Activated naive CD4-positive, alpha-beta T cell treated with anti-CD3 and anti-CD28 coated beads, Interleukin-2, amount 50 U/mL, for 24 hours (primary cell): ENCODE measurements at regions not wholly inside any gene's neighbourhood (a gene's known extent, or its start where the extent isn't known, plus 50 kb on each side); places are given as distances from the start of the nearest gene placed in this dataset.

Experiments
- H3K27ac Mint-ChIP-seq: one replicate; pipeline ENCODE4 v1.8.0; 2021; ENCODE audit warnings: mild to moderate bottlenecking, mixed read lengths
- H3K27me3 Mint-ChIP-seq: one replicate; pipeline ENCODE4 v1.8.0; 2021; ENCODE audit warnings: mixed read lengths
- H3K36me3 Mint-ChIP-seq: one replicate; pipeline ENCODE4 v1.8.0; 2021; ENCODE audit warnings: mixed read lengths
- H3K4me1 Mint-ChIP-seq: one replicate; pipeline ENCODE4 v1.8.0; 2021; ENCODE audit warnings: mixed read lengths
- H3K4me3 Mint-ChIP-seq: one replicate; pipeline ENCODE4 v1.8.0; 2021; ENCODE audit warnings: mild to moderate bottlenecking, mixed read lengths
- H3K9me3 Mint-ChIP-seq: one replicate; pipeline ENCODE4 v1.8.0; 2021; ENCODE audit warnings: mixed read lengths

DNA sequence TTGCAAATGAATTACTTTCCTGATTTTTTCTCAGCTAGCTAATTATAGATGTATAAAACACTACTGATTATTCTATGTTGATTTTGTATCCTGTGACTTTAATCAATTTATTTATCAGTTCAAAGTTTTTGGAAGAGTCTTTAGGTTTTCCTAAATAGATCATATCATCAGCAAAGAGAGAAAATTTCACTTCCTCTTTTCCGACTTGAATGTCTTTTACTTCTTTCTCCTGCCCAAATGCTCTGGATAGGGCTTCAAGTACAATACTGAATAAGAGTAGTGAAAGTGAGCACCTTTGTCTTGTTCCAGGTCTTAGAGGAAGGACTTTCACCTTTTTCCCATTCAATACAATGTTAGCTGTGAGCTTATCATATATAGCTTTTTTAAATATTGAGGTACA lies 417.9 kb downstream of the PDGFC start:
- no peaks in the 10 kb centered on the region for H3K27me3 Mint-ChIP-seq

GRCh38 chr4:156547891-156548290 lies 423.7 kb downstream of the PDGFC start:
- Mint-ChIP-seq H3K4me3 (no peak overlapping the region), H3K36me3 (no peaks in the 10 kb centered on the region), H3K4me1 (no peaks in the 10 kb centered on the region), H3K27me3 (no peaks in the 10 kb centered on the region), H3K27ac (no peak overlapping the region), H3K9me3 (no peaks in the 10 kb centered on the region)

More for the DNA sequence above, 417.9 kb downstream of the PDGFC start:
- no peaks in the 10 kb centered on the region for H3K36me3 Mint-ChIP-seq
- H3K9me3 Mint-ChIP-seq: peaks cover 5% of the 10 kb centered on the region
- no peaks in the 10 kb centered on the region for H3K4me1 Mint-ChIP-seq
- no peak overlapping the region for H3K4me3 Mint-ChIP-seq
- H3K27ac Mint-ChIP-seq: no peak overlapping the region

- H3K4me1 Mint-ChIP-seq: no peaks in the 10 kb centered on the region
- H3K27ac Mint-ChIP-seq: no peak overlapping the region
- no peaks in the 10 kb centered on the region for H3K36me3 Mint-ChIP-seq
- H3K4me3 Mint-ChIP-seq: no peak overlapping the region
- no peaks in the 10 kb centered on the region for H3K9me3 Mint-ChIP-seq
- H3K27me3 Mint-ChIP-seq: no peaks in the 10 kb centered on the region
Measured at GRCh38 chr4:156547439-156547838, 424.2 kb downstream of the PDGFC start.

DNA sequence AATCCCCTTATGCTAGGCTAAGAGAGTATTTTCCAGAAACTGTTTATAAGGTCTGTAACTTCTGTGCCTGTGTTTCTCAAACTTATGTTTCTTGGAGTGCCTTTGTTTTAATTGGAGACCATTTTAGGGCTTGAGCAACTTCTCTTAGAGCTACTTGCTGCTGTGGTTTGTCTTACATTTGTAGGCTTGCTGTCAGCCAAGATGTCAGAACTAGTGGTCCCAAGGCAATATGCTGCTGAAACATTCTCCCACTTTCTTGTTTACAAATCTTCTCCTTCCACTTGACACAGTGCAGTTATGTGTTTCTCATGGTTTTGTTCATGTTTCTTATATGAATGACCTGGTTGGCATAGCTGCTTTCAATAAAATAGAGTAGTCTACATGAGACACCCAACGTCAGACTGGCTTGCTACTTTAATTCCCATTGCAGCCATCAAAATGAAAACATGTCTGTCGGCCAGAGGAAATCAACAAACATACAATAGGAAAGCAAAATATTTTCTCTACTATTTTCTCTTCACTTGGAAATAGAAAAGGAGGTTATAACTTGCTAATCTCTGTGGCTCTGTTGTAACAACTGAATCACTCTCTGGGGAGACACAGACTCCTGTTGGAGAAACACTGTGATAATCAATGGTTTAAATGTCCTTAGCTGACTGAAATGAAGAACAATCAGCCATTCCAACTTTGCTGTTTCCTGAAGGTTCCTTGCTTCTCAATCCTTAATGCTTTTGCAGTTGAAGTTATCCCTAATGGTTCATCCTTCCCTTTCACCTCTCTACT lies 426.4 kb downstream of the PDGFC start:
- Mint-ChIP-seq H3K27me3 (no peaks in the 10 kb centered on the region), H3K4me1 (no peaks in the 10 kb centered on the region), H3K4me3 (no peak overlapping the region), H3K36me3 (no peaks in the 10 kb centered on the region), H3K27ac (no peak overlapping the region), H3K9me3 (no peaks in the 10 kb centered on the region)

DNA sequence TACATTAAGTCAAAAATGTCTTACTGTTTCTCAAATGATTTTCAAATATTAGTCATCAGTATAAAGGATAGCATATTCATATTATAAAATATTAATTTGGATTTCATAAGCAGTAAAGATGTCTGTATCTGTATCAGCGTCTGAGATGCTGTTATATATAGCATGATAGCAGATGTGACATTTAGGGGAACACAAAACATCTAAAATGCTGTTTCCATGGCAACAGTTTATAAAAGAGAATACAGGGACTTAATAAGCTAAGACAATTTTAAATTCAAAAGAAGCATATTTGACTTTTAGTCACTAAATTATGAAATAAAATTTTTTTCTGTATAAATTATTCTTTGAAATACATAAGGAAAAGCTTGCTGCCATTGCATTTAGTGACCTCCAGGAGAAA lies 432.2 kb downstream of the PDGFC start:
- Mint-ChIP-seq H3K36me3 (no peaks in the 10 kb centered on the region), H3K9me3 (no peaks in the 10 kb centered on the region), H3K4me1 (no peaks in the 10 kb centered on the region), H3K27ac (no peak overlapping the region), H3K27me3 (no peaks in the 10 kb centered on the region), H3K4me3 (no peak overlapping the region)

- Mint-ChIP-seq H3K27me3 (no peaks in the 10 kb centered on the region), H3K4me1 (no peaks in the 10 kb centered on the region), H3K4me3 (no peak overlapping the region), H3K36me3 (no peaks in the 10 kb centered on the region), H3K27ac (no peak overlapping the region), H3K9me3 (no peaks in the 10 kb centered on the region)
Measured at GRCh38 chr4:156538651-156539257, 432.8 kb downstream of the PDGFC start.

DNA sequence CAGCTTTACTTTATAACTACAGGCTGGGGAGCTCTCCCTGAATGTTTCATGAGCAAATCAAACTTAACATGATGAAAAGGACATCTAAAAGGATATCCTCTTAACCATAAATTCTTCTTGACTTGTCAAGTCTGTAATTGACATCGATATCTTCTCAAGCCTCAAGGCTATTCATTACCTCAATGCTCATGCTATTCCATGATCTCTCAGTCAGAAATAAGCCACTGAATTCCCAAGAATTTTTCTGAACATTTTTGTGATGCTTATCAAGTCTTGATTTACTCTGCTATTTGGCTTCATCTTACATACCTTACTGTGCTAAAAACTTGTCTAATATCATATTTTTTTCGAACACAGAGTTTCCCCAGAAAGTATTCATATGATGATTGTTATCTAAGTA lies 433.4 kb downstream of the PDGFC start:
- H3K4me3 Mint-ChIP-seq: no peak overlapping the region
- H3K36me3 Mint-ChIP-seq: no peaks in the 10 kb centered on the region
- no peaks in the 10 kb centered on the region for H3K27me3 Mint-ChIP-seq
- H3K27ac Mint-ChIP-seq: no peak overlapping the region
- no peaks in the 10 kb centered on the region for H3K9me3 Mint-ChIP-seq
- H3K4me1 Mint-ChIP-seq: no peaks in the 10 kb centered on the region

- H3K27ac Mint-ChIP-seq: no peak overlapping the region
- H3K36me3 Mint-ChIP-seq: no peaks in the 10 kb centered on the region
- H3K27me3 Mint-ChIP-seq: no peaks in the 10 kb centered on the region
- no peaks in the 10 kb centered on the region for H3K4me1 Mint-ChIP-seq
- H3K9me3 Mint-ChIP-seq: no peaks in the 10 kb centered on the region
- H3K4me3 Mint-ChIP-seq: no peak overlapping the region
Measured at GRCh38 chr4:156537286-156537685, 434.3 kb downstream of the PDGFC start.

- peaks cover 4% of the 10 kb centered on the region for H3K9me3 Mint-ChIP-seq
- no peaks in the 10 kb centered on the region for H3K27me3 Mint-ChIP-seq
- H3K27ac Mint-ChIP-seq: no peak overlapping the region
- H3K4me3 Mint-ChIP-seq: no peak overlapping the region
- no peaks in the 10 kb centered on the region for H3K4me1 Mint-ChIP-seq
- H3K36me3 Mint-ChIP-seq: no peaks in the 10 kb centered on the region
Measured at GRCh38 chr4:156536661-156537060, 434.9 kb downstream of the PDGFC start.

GRCh38 chr4:156534205-156534604 lies 437.4 kb downstream of the PDGFC start:
- Mint-ChIP-seq H3K27me3 (no peaks in the 10 kb centered on the region), H3K9me3 (peaks cover 9% of the 10 kb centered on the region), H3K36me3 (no peaks in the 10 kb centered on the region), H3K4me3 (no peak overlapping the region), H3K27ac (no peak overlapping the region), H3K4me1 (no peaks in the 10 kb centered on the region)

GRCh38 chr4:156528216-156528615 lies 443.4 kb downstream of the PDGFC start:
- H3K4me1 Mint-ChIP-seq: no peaks in the 10 kb centered on the region
- peaks cover 12% of the 10 kb centered on the region for H3K9me3 Mint-ChIP-seq
- H3K27ac Mint-ChIP-seq: no peak overlapping the region
- no peaks in the 10 kb centered on the region for H3K36me3 Mint-ChIP-seq
- no peak overlapping the region for H3K4me3 Mint-ChIP-seq
- H3K27me3 Mint-ChIP-seq: no peaks in the 10 kb centered on the region

- H3K9me3 Mint-ChIP-seq: peaks cover 17% of the 10 kb centered on the region
- no peaks in the 10 kb centered on the region for H3K27me3 Mint-ChIP-seq
- H3K4me3 Mint-ChIP-seq: no peak overlapping the region
- H3K27ac Mint-ChIP-seq: no peak overlapping the region
- H3K4me1 Mint-ChIP-seq: no peaks in the 10 kb centered on the region
- H3K36me3 Mint-ChIP-seq: no peaks in the 10 kb centered on the region
Measured at GRCh38 chr4:156527237-156527993, 444.2 kb downstream of the PDGFC start.

DNA sequence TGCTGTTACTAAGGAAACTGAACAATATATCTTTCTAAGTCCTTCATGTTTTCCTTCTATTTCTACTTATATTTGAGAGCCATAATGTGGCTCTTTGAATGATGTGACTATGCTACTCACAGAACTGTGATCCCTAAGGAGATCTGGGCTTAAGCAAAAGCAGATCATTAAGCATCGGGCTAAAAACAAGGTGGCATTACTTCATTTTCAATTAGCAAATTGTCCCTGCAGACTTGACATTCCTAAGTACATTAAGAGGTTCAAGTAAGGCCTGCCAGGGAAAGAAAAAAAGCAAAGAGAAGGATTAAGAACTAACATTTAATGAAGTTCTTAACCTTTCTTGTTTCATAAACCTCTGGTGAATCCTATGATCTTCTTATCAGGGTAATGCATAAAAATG lies 447.6 kb downstream of the PDGFC start:
- no peaks in the 10 kb centered on the region for H3K27me3 Mint-ChIP-seq
- H3K27ac Mint-ChIP-seq: no peak overlapping the region
- peaks cover 12% of the 10 kb centered on the region for H3K9me3 Mint-ChIP-seq
- H3K4me3 Mint-ChIP-seq: no peak overlapping the region
- H3K36me3 Mint-ChIP-seq: no peaks in the 10 kb centered on the region
- no peaks in the 10 kb centered on the region for H3K4me1 Mint-ChIP-seq

DNA sequence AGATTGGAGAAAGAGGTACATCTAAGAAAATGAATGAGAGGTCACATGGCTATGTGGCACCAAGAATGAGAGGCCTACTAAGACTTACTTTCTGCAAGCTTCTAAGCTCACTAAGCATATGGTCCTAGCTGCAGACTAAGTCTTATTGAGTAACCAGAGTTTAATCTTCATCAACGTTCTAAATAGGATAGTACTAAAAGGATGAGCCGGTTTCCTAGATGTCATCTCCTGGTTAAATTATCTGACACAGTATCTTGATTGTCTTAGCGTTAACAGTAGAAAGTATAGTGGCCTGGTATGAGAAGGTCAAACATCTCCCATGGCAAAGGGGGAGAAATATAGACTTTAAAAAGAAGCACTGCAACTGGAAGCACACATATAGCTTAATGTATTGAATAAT lies 448.1 kb downstream of the PDGFC start:
- H3K27ac Mint-ChIP-seq: no peak overlapping the region
- no peaks in the 10 kb centered on the region for H3K27me3 Mint-ChIP-seq
- no peaks in the 10 kb centered on the region for H3K4me1 Mint-ChIP-seq
- no peaks in the 10 kb centered on the region for H3K36me3 Mint-ChIP-seq
- no peak overlapping the region for H3K4me3 Mint-ChIP-seq
- peaks cover 12% of the 10 kb centered on the region for H3K9me3 Mint-ChIP-seq

DNA sequence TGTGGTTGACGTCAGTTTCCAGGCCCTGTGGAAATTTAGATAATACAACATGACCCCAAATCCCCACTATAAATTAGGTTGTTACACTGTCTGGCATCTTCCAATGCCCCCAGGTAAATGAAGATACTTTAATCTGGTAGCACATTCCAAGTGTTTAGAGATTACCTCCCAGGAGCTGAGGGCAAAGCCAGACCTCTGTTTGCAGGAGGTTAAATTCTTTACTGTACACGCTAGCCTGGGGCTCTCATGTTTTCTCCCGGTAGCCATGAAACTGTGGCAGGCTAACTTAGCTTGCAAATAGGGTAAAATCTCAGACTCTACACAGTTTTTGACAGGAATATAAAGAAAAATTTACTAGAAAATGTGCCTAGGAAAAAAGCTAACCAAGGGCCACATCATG lies 450.0 kb downstream of the PDGFC start:
- H3K4me1 Mint-ChIP-seq: no peaks in the 10 kb centered on the region
- H3K27ac Mint-ChIP-seq: no peak overlapping the region
- H3K4me3 Mint-ChIP-seq: no peak overlapping the region
- H3K27me3 Mint-ChIP-seq: no peaks in the 10 kb centered on the region
- H3K36me3 Mint-ChIP-seq: no peaks in the 10 kb centered on the region
- H3K9me3 Mint-ChIP-seq: peaks cover 14% of the 10 kb centered on the region

GRCh38 chr4:156517956-156518355 lies 453.6 kb downstream of the PDGFC start:
- H3K4me3 Mint-ChIP-seq: no peak overlapping the region
- peaks cover 13% of the 10 kb centered on the region for H3K9me3 Mint-ChIP-seq
- no peaks in the 10 kb centered on the region for H3K36me3 Mint-ChIP-seq
- H3K4me1 Mint-ChIP-seq: no peaks in the 10 kb centered on the region
- H3K27me3 Mint-ChIP-seq: no peaks in the 10 kb centered on the region
- H3K27ac Mint-ChIP-seq: no peak overlapping the region
